ENCODE measurements at regions not wholly inside any gene's neighbourhood (a gene's known extent, or its start where the extent isn't known, plus 50 kb on each side); places are given as distances from the start of the nearest gene placed in this dataset.

DNA sequence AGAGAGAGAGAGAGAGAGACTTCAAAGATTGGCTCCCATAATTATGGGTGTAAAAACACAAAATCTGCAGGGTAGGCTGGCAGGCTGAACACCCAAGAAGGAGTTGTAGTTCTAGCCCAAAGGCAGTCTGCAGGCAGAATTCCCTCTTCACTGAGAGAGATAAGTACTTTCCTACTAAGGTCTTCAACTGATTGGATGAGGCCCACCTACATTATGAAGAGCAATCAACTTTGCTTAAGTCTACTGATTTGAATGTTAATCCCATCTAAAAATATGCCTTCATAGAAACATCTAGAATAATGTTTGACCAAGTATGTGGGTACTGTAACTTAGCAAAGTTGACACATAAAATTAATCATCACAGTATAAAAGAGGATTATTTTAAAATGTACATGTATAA lies 949.7 kb downstream of the HACE1 start:
- ChIA-PET POLR2A (no interaction called here), RAD21 (ENCODE audit: unreplicated experiment) (no interaction called here), CTCF (no interaction called here), SMC1A (ENCODE audit: uncharacterized antibody, unreplicated experiment) (interaction anchor here (0.6 kb wide), 2 partner anchors 20 to 415 kb away, joined by 3 read pairs; no protein-coding TSS in a partner anchor)
- no peaks in the 10 kb centered on the region for H3K27me3 ChIP-seq (replicated peaks in 1 of 2; ENCODE audit: control insufficient read depth in 2 of 2, insufficient read depth in 2 of 2, low read length in 1 of 2)
- no peak for TF ChIP-seq HDAC2 (IDR thresholded peaks at IDR 0.05)
- no peak for TF ChIP-seq WRNIP1 (IDR thresholded peaks at IDR 0.05; ENCODE audit: borderline replicate concordance, low read depth, low read length)
- no peak for TF ChIP-seq TCF7 (IDR thresholded peaks at IDR 0.05; ENCODE audit: borderline replicate concordance)
- no peak for TF ChIP-seq MLLT1 (IDR thresholded peaks at IDR 0.05)
- TF ChIP-seq POLR2A (IDR thresholded peaks at IDR 0.05; ENCODE audit: low read depth, low read length), result no peak
- TF ChIP-seq HCFC1 (IDR thresholded peaks at IDR 0.05; ENCODE audit: low read length), result no peak
- H4K20me1 ChIP-seq (ENCODE audit: control insufficient read depth, insufficient read depth), result no peaks in the 10 kb centered on the region
- H3K4me1 ChIP-seq (ENCODE audit: control insufficient read depth, insufficient read depth, low read length), result no peaks in the 10 kb centered on the region
- no peak overlapping the region for H2AFZ ChIP-seq (ENCODE audit: control insufficient read depth, low read depth, low read length)
- no peaks in the 10 kb centered on the region for H3K9me3 ChIP-seq (replicated peaks; ENCODE audit: control insufficient read depth, insufficient read depth, low read length)
- no peak for FAIRE-seq
- no peak for ATAC-seq
- H3K4me2 ChIP-seq (ENCODE audit: control insufficient read depth, insufficient read depth), result no peak overlapping the region
- H3K79me2 ChIP-seq (ENCODE audit: control insufficient read depth, insufficient read depth, low read length), result no peaks in the 10 kb centered on the region
- H3K27ac ChIP-seq (ENCODE audit: control insufficient read depth, insufficient read depth), result no peak overlapping the region
- no peak for DNase-seq (ENCODE audit: low read depth, low spot score)
- H3K36me3 ChIP-seq (ENCODE audit: control insufficient read depth in 2 of 2, insufficient read depth in 2 of 2, low read length in 1 of 2), result no peaks in the 10 kb centered on the region
- no TSS peak for BruUV-seq (replicated peaks)
- no peak overlapping the region for H3K9ac ChIP-seq (ENCODE audit: control insufficient read depth, insufficient read depth, low read length)
- H3K4me3 ChIP-seq, result no peak overlapping the region
- intact Hi-C loops (cut with micrococcal nuclease; ENCODE audit: unreplicated experiment), result no loop called here
- in situ Hi-C loops (cut with MboI), result no loop called here

GRCh38 chr6:103908898-103909297 lies 950.8 kb downstream of the HACE1 start:
- no peak overlapping the region for H3K4me3 ChIP-seq

More at GRCh38 chr6:103908898-103909297, 950.8 kb downstream of the HACE1 start:
- Histone ChIP-seq H4K20me1 (ENCODE audit: control insufficient read depth, insufficient read depth) (no peaks in the 10 kb centered on the region), H3K4me1 (ENCODE audit: control insufficient read depth, insufficient read depth, low read length) (no peaks in the 10 kb centered on the region), H3K36me3 (ENCODE audit: control insufficient read depth in 2 of 2, insufficient read depth in 2 of 2, low read length in 1 of 2) (no peaks in the 10 kb centered on the region), H2AFZ (ENCODE audit: control insufficient read depth, low read depth, low read length) (no peak overlapping the region), H3K27me3 (replicated peaks in 1 of 2; ENCODE audit: control insufficient read depth in 2 of 2, insufficient read depth in 2 of 2, low read length in 1 of 2) (no peaks in the 10 kb centered on the region), H3K9ac (ENCODE audit: control insufficient read depth, insufficient read depth, low read length) (no peak overlapping the region), H3K9me3 (replicated peaks; ENCODE audit: control insufficient read depth, insufficient read depth, low read length) (no peaks in the 10 kb centered on the region), H3K79me2 (ENCODE audit: control insufficient read depth, insufficient read depth, low read length) (no peaks in the 10 kb centered on the region), H3K27ac (ENCODE audit: control insufficient read depth, insufficient read depth) (no peak overlapping the region), H3K4me2 (ENCODE audit: control insufficient read depth, insufficient read depth) (no peak overlapping the region)
- in situ Hi-C loops (cut with MboI) (no loop called here), intact Hi-C loops (cut with micrococcal nuclease; ENCODE audit: unreplicated experiment) (no loop called here)
- ChIA-PET POLR2A (no interaction called here), CTCF (no interaction called here), SMC1A (ENCODE audit: uncharacterized antibody, unreplicated experiment) (no interaction called here), RAD21 (ENCODE audit: unreplicated experiment) (no interaction called here)
- 45% methylated on average over 3 of the region's 3 CpGs for WGBS (ENCODE audit: insufficient coverage, insufficient replicate concordance, low lambda C conversion rate, missing lambda C conversion rate)
- no peak for TF ChIP-seq KAT2A (conservative IDR thresholded peaks at IDR 0.05; ENCODE audit: control insufficient read depth, low read depth, low read length)
- no peak for TF ChIP-seq ZZZ3 (IDR thresholded peaks at IDR 0.05; ENCODE audit: control insufficient read depth, insufficient read length, low read depth)
- FAIRE-seq (no peak), DNase-seq (ENCODE audit: low read depth, low spot score) (no peak), ATAC-seq (no peak)
- no TSS peak for BruUV-seq (replicated peaks)
